CD14-positive monocyte (primary cell): ENCODE measurements at regions not wholly inside any gene's neighbourhood (a gene's known extent, or its start where the extent isn't known, plus 50 kb on each side); places are given as distances from the start of the nearest gene placed in this dataset.

Source experiments
- DNase-seq, 3 donors: peaks; one replicate each; pipeline ENCODE4 v3.0.0-alpha.2; 2011 to 2022
- H2AFZ ChIP-seq: 2 replicates; pipeline ENCODE4 v1.6.0; 2012; ENCODE audit warnings: mild to moderate bottlenecking, low read depth, low read length, inconsistent platforms; ENCODE audit not compliant: insufficient read depth, poor library complexity, severe bottlenecking
- H3K27ac ChIP-seq, 2 donors: 1 replicate in 1 of 2; 2 replicates in 1 of 2; pipeline ENCODE4 v1.5.1; 2012 to 2013; ENCODE audit warnings: low read length in 2 of 2, control low read depth in 1 of 2, inconsistent platforms in 1 of 2, low read depth in 1 of 2, mild to moderate bottlenecking in 1 of 2
- H3K27me3 ChIP-seq, 2 donors: one replicate each; pipeline versions ENCODE4 v1.6.0 to v1.6.1; 2011 to 2013; ENCODE audit warnings: low read length in 2 of 2; ENCODE audit not compliant: control insufficient read depth in 2 of 2, insufficient read depth in 2 of 2
- H3K36me3 ChIP-seq, 2 donors: replicated peaks in 1 of 2; 1 replicate in 1 of 2; 2 replicates in 1 of 2; pipeline versions ENCODE4 v1.5.1 to v1.6.1; 2012 to 2013; ENCODE audit warnings: low read length in 2 of 2, control low read depth in 1 of 2, inconsistent platforms in 1 of 2, mild to moderate bottlenecking in 1 of 2; ENCODE audit not compliant: insufficient read depth in 2 of 2, control insufficient read depth in 1 of 2
- H3K4me1 ChIP-seq, 2 donors: 1 replicate in 1 of 2; 2 replicates in 1 of 2; pipeline versions ENCODE4 v1.5.1 to v1.6.1; 2012 to 2013; ENCODE audit warnings: low read length in 2 of 2, control low read depth in 1 of 2, inconsistent platforms in 1 of 2, mild to moderate bottlenecking in 1 of 2, moderate library complexity in 1 of 2; ENCODE audit not compliant: insufficient read depth in 2 of 2, control insufficient read depth in 1 of 2
- H3K4me2 ChIP-seq: replicated peaks from 2 replicates; pipeline ENCODE3; 2012; ENCODE audit warnings: low read length, moderate library complexity, mild to moderate bottlenecking; ENCODE audit not compliant: poor library complexity, severe bottlenecking; ENCODE audit errors: extremely low read depth
- H3K4me3 ChIP-seq, 3 experiments: fragments of 200-600 bp in 1 of 3; sonication (generic) in 1 of 3; replicated peaks in 1 of 3; 1 replicate in 2 of 3; 2 replicates in 1 of 3; pipeline ENCODE4 v1.5.1; 2011 to 2013; ENCODE audit warnings: low read length in 3 of 3, mild to moderate bottlenecking in 3 of 3, control low read depth in 2 of 3, low read depth in 2 of 3, inconsistent platforms in 1 of 3, moderate library complexity in 1 of 3
- H3K79me2 ChIP-seq: 2 replicates; pipeline ENCODE4 v1.6.0; 2012; ENCODE audit warnings: mild to moderate bottlenecking, control low read depth, inconsistent platforms, low read length, moderate library complexity; ENCODE audit not compliant: insufficient read depth
- H3K9ac ChIP-seq: 2 replicates; pipeline ENCODE4 v1.6.0; 2017; ENCODE audit warnings: low read length, mild to moderate bottlenecking; ENCODE audit not compliant: insufficient read depth, poor library complexity, severe bottlenecking
- H3K9me3 ChIP-seq, 2 donors: replicated peaks in 1 of 2; 1 replicate in 1 of 2; 2 replicates in 1 of 2; pipeline versions ENCODE4 v1.5.1 to v1.6.1; 2012 to 2013; ENCODE audit warnings: low read length in 2 of 2, control low read depth in 1 of 2; ENCODE audit not compliant: control insufficient read depth in 1 of 2, insufficient read depth in 1 of 2
- H4K20me1 ChIP-seq: 2 replicates; pipeline ENCODE4 v1.6.0; 2012; ENCODE audit warnings: mild to moderate bottlenecking, low read length, control low read depth, moderate library complexity; ENCODE audit not compliant: insufficient read depth
- H3K27ac Mint-ChIP-seq, 7 donors: one replicate each; pipeline ENCODE4 v1.8.0; 2020; ENCODE audit warnings: mild to moderate bottlenecking in 7 of 7, mixed read lengths in 7 of 7, moderate library complexity in 6 of 7, inconsistent platforms in 2 of 7
- H3K27me3 Mint-ChIP-seq, 3 donors: one replicate each; pipeline ENCODE4 v1.8.0; 2021 to 2022; ENCODE audit warnings: low read depth in 3 of 3, mild to moderate bottlenecking in 3 of 3, mixed read lengths in 3 of 3, moderate library complexity in 3 of 3, inconsistent platforms in 1 of 3
- H3K36me3 Mint-ChIP-seq, 2 donors: one replicate each; pipeline ENCODE4 v1.8.0; 2020; ENCODE audit warnings: mixed read lengths in 2 of 2, inconsistent platforms in 1 of 2, mild to moderate bottlenecking in 1 of 2
- H3K4me1 Mint-ChIP-seq: one replicate; pipeline ENCODE4 v1.8.0; 2020; ENCODE audit warnings: mild to moderate bottlenecking, mixed read lengths
- H3K4me3 Mint-ChIP-seq, 2 donors: one replicate each; pipeline ENCODE4 v1.8.0; 2020; ENCODE audit warnings: mild to moderate bottlenecking in 2 of 2, mixed read lengths in 2 of 2, moderate library complexity in 1 of 2
- H3K9me3 Mint-ChIP-seq, 7 donors: one replicate each; pipeline ENCODE4 v1.8.0; 2020 to 2022; ENCODE audit warnings: mixed read lengths in 7 of 7, mild to moderate bottlenecking in 6 of 7, moderate library complexity in 6 of 7, inconsistent platforms in 2 of 7
- WGBS: methylation state at CpG from one replicate; pipeline ENCODE4 v1.1.5; 2013; ENCODE audit warnings: missing lambda C conversion rate; ENCODE audit not compliant: insufficient coverage; 5-methylcytosine and 5-hydroxymethylcytosine counted together
- intact Hi-C, 2 donors: fragments of 100-400 bp; cut with micrococcal nuclease; formaldehyde crosslinking; loops; one replicate each; pipeline versions ENCODE4 v1.15.0 to v1.15.1; 2023
- TF ChIP-seq, protein P1 (sequence below): fragments of 200-600 bp; IDR thresholded peaks from one replicate; pipeline ENCODE4 v1.8.0; 2022; ENCODE audit warnings: antibody characterized with exemption, mild to moderate bottlenecking

DNA sequence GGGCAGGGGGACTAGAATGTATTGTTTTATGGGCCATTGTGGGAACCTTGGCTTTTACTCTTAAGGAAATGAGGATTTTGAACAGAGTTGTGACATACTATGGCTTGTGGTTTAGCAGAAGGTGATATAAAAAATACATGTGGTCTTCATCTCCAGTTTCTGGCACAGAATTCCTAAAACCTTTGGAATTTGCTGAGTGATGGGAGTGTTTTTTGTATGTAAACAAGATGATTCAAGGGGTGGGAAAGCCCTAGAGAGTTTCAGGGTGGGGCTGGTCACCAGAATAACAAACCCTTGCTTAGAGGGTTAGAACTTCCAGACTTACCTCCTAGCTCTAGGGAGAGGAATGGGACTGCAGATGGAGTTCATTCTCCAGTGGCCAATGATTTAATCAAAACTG, 316.1 kb downstream of the PHKB start:
- no peak for DNase-seq
- Histone ChIP-seq H2AFZ (no peak overlapping the region), H3K4me1 (peaks cover 0 to 3% of the 10 kb centered on the region in 2 donors), H3K4me3 (no peak overlapping the region), H3K9ac (no peak overlapping the region), H3K4me2 (no peak overlapping the region), H3K9me3 (peaks cover 0 to 4% of the 10 kb centered on the region in 2 donors), H3K36me3 (no peaks in the 10 kb centered on the region), H3K27ac (no peak overlapping the region), H3K27me3 (no peaks in the 10 kb centered on the region), H4K20me1 (no peaks in the 10 kb centered on the region), H3K79me2 (no peaks in the 10 kb centered on the region)
- H3K9me3 Mint-ChIP-seq = peaks cover 2 to 7% (median 5%) of the 10 kb centered on the region in 7 donors
- H3K4me1 Mint-ChIP-seq = peaks cover 8% of the 10 kb centered on the region
- no peak overlapping the region for H3K4me3 Mint-ChIP-seq
- no peaks in the 10 kb centered on the region for H3K36me3 Mint-ChIP-seq
- H3K27me3 Mint-ChIP-seq = peaks cover 0 to 2% (median 0%) of the 10 kb centered on the region in 3 donors
- H3K27ac Mint-ChIP-seq = no peak overlapping the region
- intact Hi-C loops = no loop called here
- TF ChIP-seq, protein P1, sequence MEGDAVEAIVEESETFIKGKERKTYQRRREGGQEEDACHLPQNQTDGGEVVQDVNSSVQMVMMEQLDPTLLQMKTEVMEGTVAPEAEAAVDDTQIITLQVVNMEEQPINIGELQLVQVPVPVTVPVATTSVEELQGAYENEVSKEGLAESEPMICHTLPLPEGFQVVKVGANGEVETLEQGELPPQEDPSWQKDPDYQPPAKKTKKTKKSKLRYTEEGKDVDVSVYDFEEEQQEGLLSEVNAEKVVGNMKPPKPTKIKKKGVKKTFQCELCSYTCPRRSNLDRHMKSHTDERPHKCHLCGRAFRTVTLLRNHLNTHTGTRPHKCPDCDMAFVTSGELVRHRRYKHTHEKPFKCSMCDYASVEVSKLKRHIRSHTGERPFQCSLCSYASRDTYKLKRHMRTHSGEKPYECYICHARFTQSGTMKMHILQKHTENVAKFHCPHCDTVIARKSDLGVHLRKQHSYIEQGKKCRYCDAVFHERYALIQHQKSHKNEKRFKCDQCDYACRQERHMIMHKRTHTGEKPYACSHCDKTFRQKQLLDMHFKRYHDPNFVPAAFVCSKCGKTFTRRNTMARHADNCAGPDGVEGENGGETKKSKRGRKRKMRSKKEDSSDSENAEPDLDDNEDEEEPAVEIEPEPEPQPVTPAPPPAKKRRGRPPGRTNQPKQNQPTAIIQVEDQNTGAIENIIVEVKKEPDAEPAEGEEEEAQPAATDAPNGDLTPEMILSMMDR = no peak

DNA sequence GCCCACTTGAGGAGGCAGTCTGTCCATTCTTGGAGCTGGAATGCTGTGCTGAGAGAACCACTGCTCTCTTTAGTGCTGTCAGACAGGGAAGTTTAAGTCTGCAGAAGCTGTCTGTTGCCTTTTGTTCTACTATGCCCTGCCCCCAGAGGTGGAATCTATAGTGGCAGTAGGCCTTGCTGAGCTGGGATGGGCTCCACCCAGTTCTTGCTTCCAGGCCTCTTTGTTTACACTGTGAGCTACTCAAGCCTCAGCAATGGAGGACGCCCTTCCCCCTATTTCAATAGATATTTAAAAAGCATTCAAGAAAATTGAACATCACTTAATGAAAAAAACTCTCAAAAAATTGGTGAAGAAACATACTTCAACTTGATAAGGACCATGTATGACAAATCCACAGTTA, 313.5 kb downstream of the PHKB start:
- H3K4me1 ChIP-seq = peaks cover 0 to 3% of the 10 kb centered on the region in 2 donors
- peaks cover 0 to 4% of the 10 kb centered on the region in 2 donors for H3K9me3 ChIP-seq
- H3K79me2 ChIP-seq = no peaks in the 10 kb centered on the region
- intact Hi-C loops = no loop called here
- H3K27ac ChIP-seq = no peak overlapping the region
- no peak overlapping the region for H2AFZ ChIP-seq
- Mint-ChIP-seq H3K9me3 (peaks cover 0 to 8% (median 5%) of the 10 kb centered on the region in 7 donors), H3K27ac (no peak overlapping the region), H3K27me3 (peaks cover 0 to 2% (median 2%) of the 10 kb centered on the region in 3 donors), H3K4me1 (peaks cover 5% of the 10 kb centered on the region), H3K36me3 (no peaks in the 10 kb centered on the region), H3K4me3 (no peak overlapping the region)
- H3K4me2 ChIP-seq = no peak overlapping the region
- no peaks in the 10 kb centered on the region for H4K20me1 ChIP-seq
- H3K36me3 ChIP-seq = no peaks in the 10 kb centered on the region
- WGBS = no CpG with 5 or more reads among the region's 1 CpG
- no peak for DNase-seq
- no peak overlapping the region for H3K4me3 ChIP-seq
- H3K9ac ChIP-seq = no peak overlapping the region
- H3K27me3 ChIP-seq = no peaks in the 10 kb centered on the region
- TF ChIP-seq, protein P1 = no peak
